OCI-LY1 (cell line): ENCODE measurements at regions not wholly inside any gene's neighbourhood (a gene's known extent, or its start where the extent isn't known, plus 50 kb on each side); places are given as distances from the start of the nearest gene placed in this dataset.

Source experiments
- H2AFZ ChIP-seq: fragments of 200-600 bp; sonication (generic), shearing (Covaris generic); 2 replicates; pipeline ENCODE4 v1.6.0; 2014; ENCODE audit warnings: antibody characterized with exemption, mild to moderate bottlenecking, low read length
- H3F3A ChIP-seq: fragments of 200-600 bp; sonication (generic), shearing (Covaris generic); 2 replicates; pipeline ENCODE4 v1.6.0; 2014; ENCODE audit warnings: mild to moderate bottlenecking, antibody characterized with exemption, low read length, moderate library complexity; ENCODE audit not compliant: insufficient read depth
- H3K27ac ChIP-seq: fragments of 200-600 bp; sonication (generic); 2 replicates; pipeline ENCODE4 v1.5.1; 2014; ENCODE audit warnings: low read length, mixed run types, mild to moderate bottlenecking, low read depth; ENCODE audit not compliant: poor library complexity, severe bottlenecking
- H3K27me3 ChIP-seq: fragments of 200-600 bp; sonication (generic); 2 replicates; pipeline ENCODE4 v1.6.0; 2014; ENCODE audit warnings: antibody characterized with exemption, mild to moderate bottlenecking, low read length, moderate library complexity; ENCODE audit not compliant: insufficient read depth
- H3K36me3 ChIP-seq: fragments of 200-600 bp; sonication (generic); 2 replicates; pipeline ENCODE4 v1.6.1; 2014; ENCODE audit warnings: mild to moderate bottlenecking, antibody characterized with exemption, low read length, moderate library complexity, mixed read lengths; ENCODE audit not compliant: insufficient read depth
- H3K4me1 ChIP-seq: fragments of 200-600 bp; sonication (generic); 2 replicates; pipeline ENCODE4 v1.5.1; 2014; ENCODE audit warnings: mild to moderate bottlenecking, low read length, moderate library complexity; ENCODE audit not compliant: insufficient read depth, severe bottlenecking
- H3K4me2 ChIP-seq: fragments of 200-600 bp; sonication (generic), shearing (Covaris generic); 2 replicates; pipeline ENCODE4 v1.6.1; 2014; ENCODE audit warnings: low read length
- H3K4me3 ChIP-seq: fragments of 200-600 bp; sonication (generic); 2 replicates; pipeline ENCODE4 v1.5.1; 2014; ENCODE audit warnings: low read length, low read depth, mild to moderate bottlenecking, mixed read lengths; ENCODE audit not compliant: poor library complexity, severe bottlenecking
- H3K79me2 ChIP-seq: fragments of 200-600 bp; shearing (Covaris generic); 2 replicates; pipeline ENCODE4 v1.6.1; 2016; ENCODE audit warnings: mixed run types, low read length, mixed read lengths; ENCODE audit not compliant: insufficient read depth
- H3K9ac ChIP-seq: fragments of 200-600 bp; sonication (generic), shearing (Covaris generic); 2 replicates; pipeline ENCODE4 v1.6.1; 2014; ENCODE audit warnings: mild to moderate bottlenecking, low read length, mixed read lengths
- H3K9me2 ChIP-seq: fragments of 200-600 bp; sonication (generic), shearing (Covaris generic); 2 replicates; pipeline ENCODE4 v1.6.1; 2014; ENCODE audit warnings: low read depth, mild to moderate bottlenecking, low read length, mixed read lengths
- H3K9me3 ChIP-seq: fragments of 200-600 bp; shearing (Covaris generic); 2 replicates; pipeline ENCODE4 v1.6.1; 2014; ENCODE audit warnings: low read length, mixed read lengths
- H4K20me1 ChIP-seq: fragments of 200-600 bp; sonication (generic), shearing (Covaris generic); 2 replicates; pipeline ENCODE4 v1.6.0; 2016; ENCODE audit warnings: mild to moderate bottlenecking, low read length; ENCODE audit not compliant: insufficient read depth
- EZH2 ChIP-seq: fragments of 200-600 bp; sonication (generic), shearing (Covaris generic); IDR thresholded peaks from 2 replicates; pipeline ENCODE4 v1.8.0; 2017; ENCODE audit warnings: borderline replicate concordance, mixed run types, mild to moderate bottlenecking, antibody characterized with exemption, low read length, moderate library complexity, mixed read lengths
- TF ChIP-seq, protein P1 (sequence below): fragments of 200-600 bp; sonication (generic), shearing (Covaris generic); IDR thresholded peaks from 2 replicates; pipeline ENCODE4 v1.5.1; 2017; ENCODE audit warnings: mild to moderate bottlenecking, antibody characterized with exemption, low read length, moderate library complexity, mixed read lengths

DNA sequence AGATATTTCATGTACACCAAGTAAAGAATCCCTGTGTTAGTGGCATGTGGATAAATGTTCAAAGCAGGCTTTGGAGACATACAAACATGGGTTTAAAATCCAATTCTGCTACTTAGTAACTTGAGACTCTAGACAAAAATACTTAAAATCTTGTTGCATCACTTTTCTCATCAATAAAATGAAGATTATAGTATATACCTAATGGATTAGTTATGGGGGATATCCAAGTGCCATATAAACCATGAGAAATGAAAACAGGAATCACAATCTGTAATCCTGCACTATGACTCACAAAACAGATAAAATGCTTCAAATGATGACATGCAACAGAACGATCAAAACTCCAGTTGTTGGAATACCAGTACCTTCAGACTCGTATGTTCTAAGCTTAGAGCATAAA, 496.0 kb upstream of the RGMA start:
- no peak overlapping the region for H3K9ac ChIP-seq

DNA sequence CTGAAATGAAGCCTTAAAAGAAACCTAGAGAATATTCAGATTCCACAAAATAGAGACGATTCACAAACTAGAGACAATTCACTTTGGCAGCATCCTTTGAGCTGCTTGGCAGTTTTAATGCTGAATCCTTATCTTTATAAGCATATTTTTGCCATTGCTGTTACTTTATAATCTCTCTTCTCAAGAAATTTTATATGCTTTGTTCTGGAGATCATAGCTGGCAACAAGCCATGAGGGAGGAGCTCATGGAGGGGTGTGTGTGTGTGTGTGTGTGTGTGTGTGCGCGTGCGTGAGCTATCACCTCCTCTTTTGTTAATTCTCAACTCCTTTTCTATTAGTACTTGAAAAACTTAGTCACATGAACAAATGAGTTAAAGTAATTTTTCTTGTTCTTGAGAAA, 495.0 kb upstream of the RGMA start:
- no peak overlapping the region for H3K27ac ChIP-seq
- H3K4me1 ChIP-seq: no peaks in the 10 kb centered on the region
- H3K9me3 ChIP-seq: no peaks in the 10 kb centered on the region
- H3K36me3 ChIP-seq: no peaks in the 10 kb centered on the region
- no peak for TF ChIP-seq EZH2
- TF ChIP-seq, protein P1, sequence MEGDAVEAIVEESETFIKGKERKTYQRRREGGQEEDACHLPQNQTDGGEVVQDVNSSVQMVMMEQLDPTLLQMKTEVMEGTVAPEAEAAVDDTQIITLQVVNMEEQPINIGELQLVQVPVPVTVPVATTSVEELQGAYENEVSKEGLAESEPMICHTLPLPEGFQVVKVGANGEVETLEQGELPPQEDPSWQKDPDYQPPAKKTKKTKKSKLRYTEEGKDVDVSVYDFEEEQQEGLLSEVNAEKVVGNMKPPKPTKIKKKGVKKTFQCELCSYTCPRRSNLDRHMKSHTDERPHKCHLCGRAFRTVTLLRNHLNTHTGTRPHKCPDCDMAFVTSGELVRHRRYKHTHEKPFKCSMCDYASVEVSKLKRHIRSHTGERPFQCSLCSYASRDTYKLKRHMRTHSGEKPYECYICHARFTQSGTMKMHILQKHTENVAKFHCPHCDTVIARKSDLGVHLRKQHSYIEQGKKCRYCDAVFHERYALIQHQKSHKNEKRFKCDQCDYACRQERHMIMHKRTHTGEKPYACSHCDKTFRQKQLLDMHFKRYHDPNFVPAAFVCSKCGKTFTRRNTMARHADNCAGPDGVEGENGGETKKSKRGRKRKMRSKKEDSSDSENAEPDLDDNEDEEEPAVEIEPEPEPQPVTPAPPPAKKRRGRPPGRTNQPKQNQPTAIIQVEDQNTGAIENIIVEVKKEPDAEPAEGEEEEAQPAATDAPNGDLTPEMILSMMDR: no peak
- H3K79me2 ChIP-seq: no peaks in the 10 kb centered on the region
- no peak overlapping the region for H3K4me3 ChIP-seq
- no peak overlapping the region for H3K9ac ChIP-seq
- no peak overlapping the region for H2AFZ ChIP-seq
- H3F3A ChIP-seq: no peaks in the 10 kb centered on the region
- H3K9me2 ChIP-seq: no peaks in the 10 kb centered on the region
- no peak overlapping the region for H3K4me2 ChIP-seq
- no peaks in the 10 kb centered on the region for H4K20me1 ChIP-seq
- no peaks in the 10 kb centered on the region for H3K27me3 ChIP-seq

More for the DNA sequence above, 496.0 kb upstream of the RGMA start:
- Histone ChIP-seq H3K4me3 (no peak overlapping the region), H3K4me2 (no peak overlapping the region), H3K27ac (no peak overlapping the region), H3K79me2 (no peaks in the 10 kb centered on the region), H3K27me3 (no peaks in the 10 kb centered on the region), H2AFZ (no peak overlapping the region), H4K20me1 (no peaks in the 10 kb centered on the region), H3F3A (no peaks in the 10 kb centered on the region), H3K9me2 (no peaks in the 10 kb centered on the region), H3K36me3 (no peaks in the 10 kb centered on the region), H3K4me1 (no peaks in the 10 kb centered on the region), H3K9me3 (no peaks in the 10 kb centered on the region)
- TF ChIP-seq EZH2: no peak
- TF ChIP-seq, protein P1: no peak

DNA sequence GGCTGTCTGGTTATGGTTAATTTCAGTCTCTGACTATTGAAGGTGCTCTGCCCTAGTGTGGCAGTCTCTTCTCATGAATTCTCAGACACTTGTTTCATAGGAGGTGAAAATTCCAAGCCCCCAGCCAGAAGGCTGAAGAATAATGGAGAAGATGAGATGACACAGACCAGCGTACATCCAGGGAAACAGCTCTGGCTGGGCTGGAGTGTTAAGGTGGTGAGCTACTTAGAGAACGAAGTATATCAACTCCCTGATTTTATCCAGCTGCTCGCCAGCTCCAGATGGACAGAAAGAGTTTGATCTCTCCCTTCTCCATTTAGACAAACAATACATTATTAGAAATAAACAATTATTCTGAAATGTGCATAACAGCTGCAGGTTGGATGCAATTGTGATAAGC, 494.5 kb upstream of the RGMA start:
- Histone ChIP-seq H3K27ac (no peak overlapping the region), H3K27me3 (no peaks in the 10 kb centered on the region), H3K4me2 (no peak overlapping the region), H3F3A (no peaks in the 10 kb centered on the region), H3K79me2 (no peaks in the 10 kb centered on the region), H3K9me3 (no peaks in the 10 kb centered on the region), H3K9me2 (no peaks in the 10 kb centered on the region), H3K4me3 (no peak overlapping the region), H2AFZ (no peak overlapping the region), H3K9ac (no peak overlapping the region), H3K36me3 (no peaks in the 10 kb centered on the region), H3K4me1 (no peaks in the 10 kb centered on the region), H4K20me1 (no peaks in the 10 kb centered on the region)
- TF ChIP-seq EZH2: no peak
- TF ChIP-seq, protein P1: no peak
